Adrenal gland (tissue), 5 donors: ENCODE measurements at regions not wholly inside any gene's neighbourhood (a gene's known extent, or its start where the extent isn't known, plus 50 kb on each side); places are given as distances from the start of the nearest gene placed in this dataset.

Experiments
- POLR2A ChIP-seq, 2 donors: fragments of 450-650 bp; IDR thresholded peaks; one replicate each; pipeline ENCODE4 v1.6.1; 2017; ENCODE audit warnings: antibody characterized with exemption in 2 of 2, mild to moderate bottlenecking in 2 of 2, moderate library complexity in 1 of 2
- TF ChIP-seq, protein P1 (sequence below), 6 experiments: fragments of 450-650 bp in 4 of 6; fragments of 200-600 bp in 2 of 6; sonication (generic) in 1 of 6; IDR thresholded peaks; 1 replicate in 5 of 6; 2 replicates in 1 of 6; pipeline versions ENCODE4 v1.5.1 to v1.8.0; 2016 to 2021; ENCODE audit warnings: antibody characterized with exemption in 6 of 6, mild to moderate bottlenecking in 2 of 6, moderate library complexity in 1 of 6
- donor health status: DM: no; HTN: no; CAD: no.

DNA sequence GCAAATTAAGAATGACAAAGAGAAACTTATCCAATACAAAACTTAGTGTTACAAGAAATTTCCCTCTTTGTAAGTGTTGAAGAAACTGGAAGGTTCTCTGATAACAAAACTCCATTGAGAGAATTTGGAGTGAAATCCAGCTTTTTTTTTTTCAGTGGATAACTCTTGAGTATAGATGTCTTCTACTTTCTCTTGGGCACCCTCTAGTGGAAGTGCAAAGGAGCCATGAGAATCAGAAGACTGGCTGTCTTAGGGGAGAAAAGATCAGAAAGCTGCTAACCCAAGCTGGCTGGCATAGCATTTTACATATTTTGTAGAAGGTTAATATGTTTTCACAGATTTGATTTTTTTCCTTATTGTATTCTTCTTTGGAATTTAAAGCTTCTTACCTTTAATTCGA is 138.8 kb upstream of the SATB2 start:
- TF ChIP-seq, protein P1, sequence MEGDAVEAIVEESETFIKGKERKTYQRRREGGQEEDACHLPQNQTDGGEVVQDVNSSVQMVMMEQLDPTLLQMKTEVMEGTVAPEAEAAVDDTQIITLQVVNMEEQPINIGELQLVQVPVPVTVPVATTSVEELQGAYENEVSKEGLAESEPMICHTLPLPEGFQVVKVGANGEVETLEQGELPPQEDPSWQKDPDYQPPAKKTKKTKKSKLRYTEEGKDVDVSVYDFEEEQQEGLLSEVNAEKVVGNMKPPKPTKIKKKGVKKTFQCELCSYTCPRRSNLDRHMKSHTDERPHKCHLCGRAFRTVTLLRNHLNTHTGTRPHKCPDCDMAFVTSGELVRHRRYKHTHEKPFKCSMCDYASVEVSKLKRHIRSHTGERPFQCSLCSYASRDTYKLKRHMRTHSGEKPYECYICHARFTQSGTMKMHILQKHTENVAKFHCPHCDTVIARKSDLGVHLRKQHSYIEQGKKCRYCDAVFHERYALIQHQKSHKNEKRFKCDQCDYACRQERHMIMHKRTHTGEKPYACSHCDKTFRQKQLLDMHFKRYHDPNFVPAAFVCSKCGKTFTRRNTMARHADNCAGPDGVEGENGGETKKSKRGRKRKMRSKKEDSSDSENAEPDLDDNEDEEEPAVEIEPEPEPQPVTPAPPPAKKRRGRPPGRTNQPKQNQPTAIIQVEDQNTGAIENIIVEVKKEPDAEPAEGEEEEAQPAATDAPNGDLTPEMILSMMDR (IDR thresholded peaks at IDR 0.05): peak in 4 of 6 experiments; percentile 19 to 36 (median 22)
- no peak for TF ChIP-seq POLR2A (IDR thresholded peaks at IDR 0.05)
